Loucy (cell line): ENCODE measurements at regions not wholly inside any gene's neighbourhood (a gene's known extent, or its start where the extent isn't known, plus 50 kb on each side); places are given as distances from the start of the nearest gene placed in this dataset.

Experiments used
- EZH2phosphoT487 ChIP-seq: fragments of 200-600 bp; IDR thresholded peaks from 2 replicates; pipeline ENCODE4 v1.6.1; 2018; ENCODE audit warnings: antibody characterized with exemption, mild to moderate bottlenecking, moderate library complexity, borderline replicate concordance
- TF ChIP-seq, protein P1 (sequence below): fragments of 200-600 bp; sonication (generic); conservative IDR thresholded peaks from 2 replicates; pipeline ENCODE4 v1.5.1; 2014; ENCODE audit warnings: mild to moderate bottlenecking, antibody characterized with exemption, low read length

- TF ChIP-seq, protein P1, sequence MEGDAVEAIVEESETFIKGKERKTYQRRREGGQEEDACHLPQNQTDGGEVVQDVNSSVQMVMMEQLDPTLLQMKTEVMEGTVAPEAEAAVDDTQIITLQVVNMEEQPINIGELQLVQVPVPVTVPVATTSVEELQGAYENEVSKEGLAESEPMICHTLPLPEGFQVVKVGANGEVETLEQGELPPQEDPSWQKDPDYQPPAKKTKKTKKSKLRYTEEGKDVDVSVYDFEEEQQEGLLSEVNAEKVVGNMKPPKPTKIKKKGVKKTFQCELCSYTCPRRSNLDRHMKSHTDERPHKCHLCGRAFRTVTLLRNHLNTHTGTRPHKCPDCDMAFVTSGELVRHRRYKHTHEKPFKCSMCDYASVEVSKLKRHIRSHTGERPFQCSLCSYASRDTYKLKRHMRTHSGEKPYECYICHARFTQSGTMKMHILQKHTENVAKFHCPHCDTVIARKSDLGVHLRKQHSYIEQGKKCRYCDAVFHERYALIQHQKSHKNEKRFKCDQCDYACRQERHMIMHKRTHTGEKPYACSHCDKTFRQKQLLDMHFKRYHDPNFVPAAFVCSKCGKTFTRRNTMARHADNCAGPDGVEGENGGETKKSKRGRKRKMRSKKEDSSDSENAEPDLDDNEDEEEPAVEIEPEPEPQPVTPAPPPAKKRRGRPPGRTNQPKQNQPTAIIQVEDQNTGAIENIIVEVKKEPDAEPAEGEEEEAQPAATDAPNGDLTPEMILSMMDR = no peak
- no peak for TF ChIP-seq EZH2phosphoT487
Observed at GRCh38 chr12:13890943-13891342, 90.5 kb downstream of the GRIN2B start.
